ENCODE measurements at regions not wholly inside any gene's neighbourhood (a gene's known extent, or its start where the extent isn't known, plus 50 kb on each side); places are given as distances from the start of the nearest gene placed in this dataset.

GRCh38 chr6:130503146-130503545 is 137.3 kb downstream of the TMEM200A start:
- CTCF ChIA-PET, result no interaction called here

More at GRCh38 chr6:130503146-130503545, 137.3 kb downstream of the TMEM200A start:
- Histone ChIP-seq H2AFZ (ENCODE audit: insufficient read depth, low read depth, low read length, poor library complexity, severe bottlenecking) (no peak overlapping the region), H3K4me3 (ENCODE audit: control extremely low read depth in 1 of 5, extremely low read depth in 1 of 5, insufficient read depth in 1 of 5, low read depth in 2 of 5, low read length in 4 of 5) (no peak overlapping the region), H3K36me3 (replicated peaks in 1 of 2; ENCODE audit: control extremely low read depth in 1 of 2, control insufficient read depth in 1 of 2, extremely low read depth in 1 of 2, insufficient read depth in 2 of 2, low read length in 1 of 2) (no peaks in the 10 kb centered on the region), H4K20me1 (ENCODE audit: control insufficient read depth, insufficient read depth, low read length, poor library complexity, severe bottlenecking) (no peaks in the 10 kb centered on the region), H3K4me1 (ENCODE audit: control insufficient read depth in 2 of 2, insufficient read depth in 2 of 2, low read length in 2 of 2) (no peaks in the 10 kb centered on the region), H3K27ac (ENCODE audit: low read length in 2 of 2) (no peak overlapping the region), H3K27me3 (replicated peaks in 1 of 4; ENCODE audit: control extremely low read depth in 1 of 4, control insufficient read depth in 3 of 4, insufficient read depth in 4 of 4, low read length in 3 of 4) (no peaks in the 10 kb centered on the region), H3K9me3 (ENCODE audit: control extremely low read depth in 1 of 3, control insufficient read depth in 2 of 3, insufficient read depth in 1 of 3, low read length in 2 of 3) (no peaks in the 10 kb centered on the region), H3K9ac (ENCODE audit: low read length) (no peak overlapping the region), H3K79me2 (ENCODE audit: control insufficient read depth, insufficient read depth, low read length) (no peaks in the 10 kb centered on the region), H3K4me2 (replicated peaks; ENCODE audit: low read depth, low read length, poor library complexity, severe bottlenecking) (no peak overlapping the region)
- Mint-ChIP-seq H3K27ac (no peak overlapping the region), H3K27me3 (peaks cover 4% of the 10 kb centered on the region), H3K9me3 (ENCODE audit: insufficient read depth) (no peaks in the 10 kb centered on the region), H3K4me3 (no peak overlapping the region), H3K4me1 (no peaks in the 10 kb centered on the region)
- TF ChIP-seq CTCF (IDR thresholded peaks at IDR 0.05) (no peak), EZH2 (IDR thresholded peaks at IDR 0.05; ENCODE audit: borderline replicate concordance, insufficient read depth, low read depth, low read length, poor library complexity, severe bottlenecking) (no peak)
- intact Hi-C loops (cut with micrococcal nuclease), result no loop called here
- ATAC-seq (ENCODE audit: low read depth) (no peak), DNase-seq (no peak)
- POLR2A ChIA-PET, result no interaction called here
